ENCODE measurements at regions not wholly inside any gene's neighbourhood (a gene's known extent, or its start where the extent isn't known, plus 50 kb on each side); places are given as distances from the start of the nearest gene placed in this dataset.

- POLR2A ChIA-PET (ENCODE audit: low non-redundant PET), result no interaction called here
- DNase-seq (ENCODE audit: low spot score), result no peak
- TF ChIP-seq, protein P1, sequence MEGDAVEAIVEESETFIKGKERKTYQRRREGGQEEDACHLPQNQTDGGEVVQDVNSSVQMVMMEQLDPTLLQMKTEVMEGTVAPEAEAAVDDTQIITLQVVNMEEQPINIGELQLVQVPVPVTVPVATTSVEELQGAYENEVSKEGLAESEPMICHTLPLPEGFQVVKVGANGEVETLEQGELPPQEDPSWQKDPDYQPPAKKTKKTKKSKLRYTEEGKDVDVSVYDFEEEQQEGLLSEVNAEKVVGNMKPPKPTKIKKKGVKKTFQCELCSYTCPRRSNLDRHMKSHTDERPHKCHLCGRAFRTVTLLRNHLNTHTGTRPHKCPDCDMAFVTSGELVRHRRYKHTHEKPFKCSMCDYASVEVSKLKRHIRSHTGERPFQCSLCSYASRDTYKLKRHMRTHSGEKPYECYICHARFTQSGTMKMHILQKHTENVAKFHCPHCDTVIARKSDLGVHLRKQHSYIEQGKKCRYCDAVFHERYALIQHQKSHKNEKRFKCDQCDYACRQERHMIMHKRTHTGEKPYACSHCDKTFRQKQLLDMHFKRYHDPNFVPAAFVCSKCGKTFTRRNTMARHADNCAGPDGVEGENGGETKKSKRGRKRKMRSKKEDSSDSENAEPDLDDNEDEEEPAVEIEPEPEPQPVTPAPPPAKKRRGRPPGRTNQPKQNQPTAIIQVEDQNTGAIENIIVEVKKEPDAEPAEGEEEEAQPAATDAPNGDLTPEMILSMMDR (conservative IDR thresholded peaks at IDR 0.05; ENCODE audit: low read depth), result no peak
- H3K27ac ChIP-seq, result peak overlapping the region; percentile 99
- CTCF ChIA-PET, result no interaction called here
These were observed 328.6 kb downstream of the MN1 start for GRCh38 chr22:27472975-27473374.

GRCh38 chr22:27473533-27473932 is 328.0 kb downstream of the MN1 start:
- H3K27ac ChIP-seq, result peak overlapping the region; percentile 99
- TF ChIP-seq, protein P1 (conservative IDR thresholded peaks at IDR 0.05; ENCODE audit: low read depth), result no peak
- DNase-seq (ENCODE audit: low spot score), result peak; percentile 92
- POLR2A ChIA-PET (ENCODE audit: low non-redundant PET), result no interaction called here
- CTCF ChIA-PET, result no interaction called here

DNA sequence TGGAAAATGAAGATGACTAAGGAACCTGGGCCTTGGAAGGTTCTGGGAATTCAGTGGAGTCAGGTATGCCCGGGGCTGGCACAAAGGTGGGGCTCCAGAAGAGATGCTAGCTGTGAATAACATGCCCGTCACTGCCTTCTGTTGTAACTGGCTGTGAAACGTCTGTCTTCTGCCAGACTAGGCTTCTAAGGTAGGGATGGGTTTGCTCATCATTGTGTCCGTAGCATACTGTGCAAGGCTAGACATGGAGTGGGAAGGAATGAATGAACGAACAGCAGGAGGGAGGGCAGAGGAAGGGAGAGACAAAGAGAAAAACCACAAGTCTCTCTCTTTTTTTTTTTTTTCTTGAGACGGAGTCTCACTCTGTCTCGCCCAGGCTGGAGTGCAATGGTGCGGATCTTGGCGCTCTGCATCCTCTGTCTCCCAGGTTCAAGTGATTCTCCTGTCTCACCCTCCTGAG is 327.4 kb downstream of the MN1 start:
- TF ChIP-seq, protein P1 (conservative IDR thresholded peaks at IDR 0.05; ENCODE audit: low read depth), result no peak
- DNase-seq (ENCODE audit: low spot score), result peak; percentile 53
- CTCF ChIA-PET, result interaction anchor here (0.7 kb wide), 1 partner anchor 300 kb away, joined by 3 read pairs; no protein-coding TSS in a partner anchor
- POLR2A ChIA-PET (ENCODE audit: low non-redundant PET), result no interaction called here
- H3K27ac ChIP-seq, result peak overlapping the region; percentile 99

DNA sequence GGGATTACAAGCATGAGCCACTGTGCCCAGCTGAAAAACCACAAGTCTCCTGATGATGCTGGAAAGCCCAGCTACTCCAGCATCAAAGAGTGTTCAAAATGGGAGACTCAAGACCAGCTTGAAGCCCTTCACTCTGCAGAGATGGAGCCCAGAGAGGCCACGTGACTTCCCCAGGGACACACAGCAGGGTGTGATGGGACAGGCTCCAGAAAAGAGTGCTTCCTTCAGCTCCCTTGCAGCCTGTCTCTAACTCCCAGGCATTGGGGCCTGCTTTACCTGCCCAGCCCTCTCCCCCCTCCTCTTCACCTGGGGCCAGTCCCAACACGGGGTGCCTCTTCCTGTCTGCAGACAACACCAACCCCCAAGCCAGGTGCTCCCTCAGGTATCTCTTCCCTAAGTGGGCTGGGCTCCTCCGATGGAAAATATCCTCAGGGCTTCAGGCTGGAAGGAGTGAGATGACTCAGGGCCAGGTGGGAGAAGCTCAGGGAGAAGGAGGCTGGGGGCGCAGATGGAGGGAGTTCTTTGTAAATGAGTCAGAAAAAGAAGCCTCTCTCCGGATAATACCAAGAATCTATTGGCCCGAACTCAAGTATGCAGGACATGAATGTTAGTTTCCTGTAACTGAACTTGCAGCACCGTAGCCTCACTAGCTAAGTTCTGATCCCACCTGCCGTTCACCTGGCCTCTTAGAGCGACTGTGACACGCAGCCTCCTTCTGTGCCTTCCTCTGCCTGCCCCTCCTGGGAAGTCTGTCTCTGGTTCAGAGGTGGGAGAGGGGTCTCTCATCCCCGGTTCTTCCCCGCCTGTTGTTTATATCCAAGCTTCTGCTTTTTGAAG is 326.6 kb downstream of the MN1 start:
- ChIA-PET POLR2A (ENCODE audit: low non-redundant PET) (no interaction called here), CTCF (interaction anchor here (0.7 kb wide), 1 partner anchor 299 kb away, joined by 3 read pairs; no protein-coding TSS in a partner anchor)
- TF ChIP-seq, protein P1 (conservative IDR thresholded peaks at IDR 0.05; ENCODE audit: low read depth), result no peak
- H3K27ac ChIP-seq, result peak overlapping the region; percentile 99
- DNase-seq (ENCODE audit: low spot score), result peak; percentile 94

DNA sequence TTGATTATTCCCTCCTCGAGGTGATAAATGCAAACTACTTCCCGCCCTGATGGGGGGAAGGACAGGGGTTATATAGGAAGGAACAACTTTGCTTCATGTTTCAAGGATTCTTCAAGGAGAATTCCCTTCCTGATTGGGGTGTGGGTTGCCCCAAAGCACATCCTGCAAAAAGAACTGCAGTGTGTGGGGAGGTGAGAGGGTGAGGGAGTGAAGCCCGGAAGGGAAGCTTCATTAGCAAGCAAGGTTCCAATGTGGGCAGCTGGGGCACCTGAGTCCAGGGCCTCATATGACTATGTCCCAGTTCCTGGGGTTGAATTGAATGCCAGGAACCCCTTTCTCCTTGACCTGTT is 326.0 kb downstream of the MN1 start:
- TF ChIP-seq, protein P1 (conservative IDR thresholded peaks at IDR 0.05; ENCODE audit: low read depth), result no peak
- POLR2A ChIA-PET (ENCODE audit: low non-redundant PET), result no interaction called here
- CTCF ChIA-PET, result interaction anchor here (0.6 kb wide), 1 partner anchor 552 kb away, joined by 4 read pairs; no protein-coding TSS in a partner anchor
- no peak for DNase-seq (ENCODE audit: low spot score)
- H3K27ac ChIP-seq, result peak overlapping the region; percentile 99

GRCh38 chr22:27476318-27476717 is 325.2 kb downstream of the MN1 start:
- no peak for DNase-seq (ENCODE audit: low spot score)
- peak overlapping the region; percentile 99 for H3K27ac ChIP-seq
- TF ChIP-seq, protein P1 (conservative IDR thresholded peaks at IDR 0.05; ENCODE audit: low read depth), result no peak
- CTCF ChIA-PET, result interaction anchor here (0.6 kb wide), 1 partner anchor 553 kb away, joined by 4 read pairs; no protein-coding TSS in a partner anchor
- POLR2A ChIA-PET (ENCODE audit: low non-redundant PET), result no interaction called here
